GM12878 (cell line): ENCODE measurements at regions not wholly inside any gene's neighbourhood (a gene's known extent, or its start where the extent isn't known, plus 50 kb on each side); places are given as distances from the start of the nearest gene placed in this dataset.

ENCODE experiments used
- ATAC-seq: fragments of 200-7000 bp; cut with Tn5 transposase; 3 replicates; pipeline ENCODE4 v1.9.1; 2020; ENCODE audit warnings: mild to moderate bottlenecking, moderate library complexity
- BruUV-seq: library from RNA; stranded (reverse); fragments of 400-500 nt; replicated peaks from 2 replicates; lab custom pipeline; 2021; lab: Mats Ljungman, UMichigan
- CTCF ChIA-PET: fragments of 300-600 bp; sonication (Branson Sonifier 250); formaldehyde crosslinking; extraction: SDS; loops from one replicate; lab custom pipeline; 2021; ENCODE audit warnings: inconsistent platforms; lab: Yijun Ruan, JAX
- POLR2A ChIA-PET: fragments of 350-600 bp; formaldehyde crosslinking; extraction: SDS; loops from one replicate; lab custom pipeline; 2021; ENCODE audit warnings: inconsistent platforms; lab: Charles Lee
- RAD21 ChIA-PET: fragments of 300-600 bp; sonication (Branson Sonifier 250); formaldehyde crosslinking; loops from one replicate; lab custom pipeline; 2023; ENCODE audit warnings: antibody characterized with exemption; ENCODE audit not compliant: unreplicated experiment; lab: Charles Lee
- SMC1A ChIA-PET: fragments of 300-600 bp; sonication (Branson Sonifier 250); formaldehyde crosslinking; loops from one replicate; lab custom pipeline; 2023; ENCODE audit not compliant: unreplicated experiment, uncharacterized antibody; lab: Charles Lee
- DNase-seq: peaks from one replicate; pipeline ENCODE4 v3.0.0-alpha.2; 2011; ENCODE audit warnings: low read depth, low spot score
- FAIRE-seq: peaks from 3 replicates; lab custom pipeline; 2011; peaks lifted over from hg19 to GRCh38; lab: Jason Lieb, UNC
- H2AFZ ChIP-seq: 2 replicates; pipeline ENCODE4 v1.6.0; 2011; ENCODE audit warnings: low read depth, low read length, control low read depth; ENCODE audit not compliant: control insufficient read depth
- H3K27ac ChIP-seq: 2 replicates; pipeline ENCODE4 v1.5.1; 2011; ENCODE audit warnings: control low read depth; ENCODE audit not compliant: control insufficient read depth, insufficient read depth
- H3K27me3 ChIP-seq, 2 experiments: replicated peaks in 1 of 2; 2 replicates each; pipeline versions ENCODE4 v1.6.0 to v1.6.1; 2011; ENCODE audit warnings: low read length in 1 of 2; ENCODE audit not compliant: control insufficient read depth in 2 of 2, insufficient read depth in 2 of 2
- H3K36me3 ChIP-seq, 2 experiments: 2 replicates each; pipeline ENCODE4 v1.5.1; 2011; ENCODE audit warnings: low read length in 1 of 2; ENCODE audit not compliant: control insufficient read depth in 2 of 2, insufficient read depth in 2 of 2
- H3K4me1 ChIP-seq: 2 replicates; pipeline ENCODE4 v1.6.1; 2011; ENCODE audit warnings: mild to moderate bottlenecking, low read length, moderate library complexity, mixed read lengths; ENCODE audit not compliant: control insufficient read depth, insufficient read depth
- H3K4me2 ChIP-seq: 2 replicates; pipeline ENCODE4 v1.6.0; 2011; ENCODE audit warnings: control low read depth; ENCODE audit not compliant: control insufficient read depth, insufficient read depth
- H3K4me3 ChIP-seq: fragments of 200-600 bp; sonication (generic); 2 replicates; pipeline ENCODE4 v1.5.1; 2016
- H3K79me2 ChIP-seq: 2 replicates; pipeline ENCODE4 v1.6.0; 2011; ENCODE audit warnings: low read length; ENCODE audit not compliant: control insufficient read depth, insufficient read depth
- H3K9ac ChIP-seq: 2 replicates; pipeline ENCODE4 v1.8.0; 2011; ENCODE audit warnings: low read length, control low read depth, mixed read lengths; ENCODE audit not compliant: control insufficient read depth, insufficient read depth
- H3K9me3 ChIP-seq: replicated peaks from 3 replicates; pipeline ENCODE4 v1.5.1; 2011; ENCODE audit warnings: mild to moderate bottlenecking, low read length; ENCODE audit not compliant: control insufficient read depth, insufficient read depth
- H4K20me1 ChIP-seq: 2 replicates; pipeline ENCODE4 v1.6.0; 2011; ENCODE audit not compliant: control insufficient read depth, insufficient read depth
- BHLHE40 ChIP-seq, 2 experiments: fragments of 450-650 bp in 1 of 2; IDR thresholded peaks; 2 replicates each; pipeline ENCODE4 v1.6.1; 2011 to 2017; ENCODE audit warnings: low read depth in 2 of 2, borderline replicate concordance in 1 of 2, improper control_type of control experiment in 1 of 2, low read length in 1 of 2, mild to moderate bottlenecking in 1 of 2
- CEBPB ChIP-seq, 2 experiments: fragments of 150-350 bp in 1 of 2; IDR thresholded peaks; 2 replicates each; pipeline ENCODE4 v1.6.1; 2012 to 2014; ENCODE audit warnings: low read depth in 2 of 2, low read length in 2 of 2, borderline replicate concordance in 1 of 2, inconsistent platforms in 1 of 2
- CHD2 ChIP-seq: IDR thresholded peaks from 2 replicates; pipeline ENCODE4 v1.6.1; 2011; ENCODE audit warnings: low read depth, low read length, improper control_type of control experiment, borderline replicate concordance
- CHD4 ChIP-seq: fragments of 200-600 bp; sonication (generic); IDR thresholded peaks from 2 replicates; pipeline ENCODE4 v1.6.1; 2016; ENCODE audit warnings: mild to moderate bottlenecking
- EED ChIP-seq: sonication (generic); IDR thresholded peaks from 2 replicates; pipeline ENCODE4 v1.6.1; 2016; ENCODE audit warnings: antibody characterized with exemption, low read depth
- IKZF1 ChIP-seq: fragments of 450-650 bp; conservative IDR thresholded peaks from 2 replicates; pipeline ENCODE4 v1.6.1; 2017; ENCODE audit warnings: antibody characterized with exemption, mild to moderate bottlenecking
- MEF2B ChIP-seq: fragments of 450-650 bp; IDR thresholded peaks from 2 replicates; pipeline ENCODE4 v1.6.1; 2018; ENCODE audit warnings: mild to moderate bottlenecking, moderate library complexity; ENCODE audit not compliant: partially characterized antibody, poor library complexity, severe bottlenecking
- NFIC ChIP-seq: IDR thresholded peaks from 2 replicates; pipeline ENCODE4 v1.6.1; 2012; ENCODE audit warnings: low read depth, mild to moderate bottlenecking, inconsistent platforms, low read length, moderate library complexity
- NKRF ChIP-seq: fragments of 450-650 bp; conservative IDR thresholded peaks from 2 replicates; pipeline ENCODE4 v1.6.1; 2017; ENCODE audit warnings: mild to moderate bottlenecking, moderate library complexity
- POLR2A ChIP-seq: IDR thresholded peaks from 2 replicates; pipeline ENCODE4 v1.6.1; 2011; ENCODE audit warnings: low read depth, mild to moderate bottlenecking, low read length
- RAD51 ChIP-seq: fragments of 450-650 bp; IDR thresholded peaks from 2 replicates; pipeline ENCODE4 v1.6.1; 2016; ENCODE audit warnings: moderate library complexity, mild to moderate bottlenecking, inconsistent platforms
- RCOR1 ChIP-seq: conservative IDR thresholded peaks from 2 replicates; pipeline ENCODE4 v1.6.1; 2012; ENCODE audit warnings: low read depth, low read length, improper control_type of control experiment
- RUNX3 ChIP-seq: IDR thresholded peaks from 2 replicates; pipeline ENCODE4 v1.6.1; 2012; ENCODE audit warnings: low read length, inconsistent platforms
- SMARCA5 ChIP-seq: fragments of 450-650 bp; IDR thresholded peaks from 2 replicates; pipeline ENCODE4 v1.6.1; 2017; ENCODE audit warnings: mild to moderate bottlenecking
- SREBF2 ChIP-seq: IDR thresholded peaks from 2 replicates; pipeline ENCODE4 v1.6.1; 2012; ENCODE audit warnings: mild to moderate bottlenecking, low read length
- ZNF207 ChIP-seq: fragments of 450-650 bp; IDR thresholded peaks from 2 replicates; pipeline ENCODE4 v1.6.1; 2014; ENCODE audit warnings: antibody characterized with exemption, mild to moderate bottlenecking, borderline replicate concordance
- WGBS: methylation state at CpG from one replicate; pipeline ENCODE4 v1.1.6; 2016; ENCODE audit warnings: low lambda C conversion rate; ENCODE audit not compliant: insufficient replicate concordance, insufficient coverage; ENCODE audit errors: missing lambda C conversion rate; 5-methylcytosine and 5-hydroxymethylcytosine counted together
- in situ Hi-C: fragments of 300-500 bp; cut with MboI; formaldehyde crosslinking; loops from 9 replicates; pipeline ENCODE4 v1.14.3; 2018; ENCODE audit warnings: mixed read lengths
- intact Hi-C: fragments of 100-400 bp; cut with micrococcal nuclease; formaldehyde crosslinking; loops from one replicate; pipeline ENCODE4 v1.14.2; 2022; ENCODE audit not compliant: unreplicated experiment

GRCh38 chr2:19198381-19198780 lies 160.0 kb downstream of the OSR1 start:
- in situ Hi-C loops = no loop called here
- WGBS = 74% methylated on average over 1 of the region's 1 CpG
- ChIA-PET RAD21 (no interaction called here), POLR2A (no interaction called here)
- Histone ChIP-seq H3K27ac (no peak overlapping the region), H3K27me3 (no peaks in the 10 kb centered on the region; a peak in 1 of 4 replicates), H2AFZ (no peak overlapping the region), H3K79me2 (no peaks in the 10 kb centered on the region), H3K9ac (no peak overlapping the region), H3K4me2 (no peak overlapping the region)
- FAIRE-seq (no peak), ATAC-seq (no peak)
- TF ChIP-seq NFIC = no peak
- TF ChIP-seq RCOR1 = no peak
- no peak for TF ChIP-seq CHD4
- no peak for TF ChIP-seq EED
- TF ChIP-seq IKZF1 = no peak
- no peak for TF ChIP-seq RUNX3
- no peak for TF ChIP-seq ZNF207
- TF ChIP-seq CEBPB (IDR thresholded peaks at IDR 0.05; ENCODE audit: borderline replicate concordance in 1 of 2, low read depth in 2 of 2, low read length in 2 of 2) = no peak
- no peak for TF ChIP-seq SMARCA5
- no peak for TF ChIP-seq MEF2B
- TF ChIP-seq RAD51 = no peak
- TF ChIP-seq POLR2A = no peak
- no peak for TF ChIP-seq CHD2
- no peak for TF ChIP-seq SREBF2
- TF ChIP-seq NKRF = no peak
- TF ChIP-seq BHLHE40 (IDR thresholded peaks at IDR 0.05; ENCODE audit: borderline replicate concordance in 1 of 2, low read depth in 2 of 2, low read length in 1 of 2) = no peak
- TF ChIP-seq, all 136 proteins: peak for 0
- ChIA-PET CTCF (no interaction called here), SMC1A (no interaction called here)
- Histone ChIP-seq H3K4me3 (no peak overlapping the region), H3K9me3 (no peaks in the 10 kb centered on the region), H3K4me1 (no peaks in the 10 kb centered on the region), H4K20me1 (no peaks in the 10 kb centered on the region), H3K36me3 (no peaks in the 10 kb centered on the region)
- intact Hi-C loops = no loop called here
- BruUV-seq = no TSS peak
- no peak for DNase-seq
